ENCODE measurements at regions not wholly inside any gene's neighbourhood (a gene's known extent, or its start where the extent isn't known, plus 50 kb on each side); places are given as distances from the start of the nearest gene placed in this dataset.

GRCh38 chr3:81024560-81024959 lies 736.9 kb downstream of the GBE1 start:
- TF ChIP-seq EZH2phosphoT487 (IDR thresholded peaks at IDR 0.05; ENCODE audit: borderline replicate concordance, low read depth, low read length) (no peak), CTCF (conservative IDR thresholded peaks at IDR 0.05; ENCODE audit: low read length) (no peak)
- intact Hi-C loops (cut with micrococcal nuclease; ENCODE audit: unreplicated experiment): no loop called here
- Histone ChIP-seq H2AFZ (ENCODE audit: low read length) (no peak overlapping the region), H3K27ac (ENCODE audit: low read depth, low read length, poor library complexity, severe bottlenecking) (no peak overlapping the region), H3K4me3 (ENCODE audit: low read depth, low read length, poor library complexity, severe bottlenecking) (no peak overlapping the region), H3K4me1 (ENCODE audit: insufficient read depth, low read length, poor library complexity, severe bottlenecking) (no peaks in the 10 kb centered on the region), H4K20me1 (ENCODE audit: insufficient read depth, low read length) (no peaks in the 10 kb centered on the region), H3K9me3 (ENCODE audit: low read length) (no peaks in the 10 kb centered on the region), H3K9me2 (ENCODE audit: insufficient read depth, low read length) (no peaks in the 10 kb centered on the region), H3K4me2 (ENCODE audit: low read length) (no peak overlapping the region), H3K79me2 (ENCODE audit: insufficient read depth, low read depth, low read length) (no peaks in the 10 kb centered on the region), H3K36me3 (ENCODE audit: insufficient read depth, low read length) (no peaks in the 10 kb centered on the region)
- CTCF ChIA-PET (ENCODE audit: unreplicated experiment): no interaction called here
- no TSS peak for BruUV-seq (replicated peaks)
- POLR2A ChIA-PET: interaction anchor here (0.6 to 0.8 kb wide), 3 partner anchors 19 to 39 kb away, joined by 3 read pairs; no protein-coding TSS in a partner anchor
- no peak for DNase-seq (ENCODE audit: low spot score)

GRCh38 chr3:81022339-81022738 lies 739.1 kb downstream of the GBE1 start:
- no peak overlapping the region for H3K4me2 ChIP-seq (ENCODE audit: low read length)
- intact Hi-C loops (cut with micrococcal nuclease; ENCODE audit: unreplicated experiment): no loop called here
- no peaks in the 10 kb centered on the region for H3K9me2 ChIP-seq (ENCODE audit: insufficient read depth, low read length)
- DNase-seq (ENCODE audit: low spot score): no peak
- no TSS peak for BruUV-seq (replicated peaks)
- H3K79me2 ChIP-seq (ENCODE audit: insufficient read depth, low read depth, low read length): no peaks in the 10 kb centered on the region
- H3K4me3 ChIP-seq (ENCODE audit: low read depth, low read length, poor library complexity, severe bottlenecking): no peak overlapping the region
- no peak overlapping the region for H3K27ac ChIP-seq (ENCODE audit: low read depth, low read length, poor library complexity, severe bottlenecking)
- H2AFZ ChIP-seq (ENCODE audit: low read length): no peak overlapping the region
- TF ChIP-seq CTCF (conservative IDR thresholded peaks at IDR 0.05; ENCODE audit: low read length): no peak
- no peaks in the 10 kb centered on the region for H3K36me3 ChIP-seq (ENCODE audit: insufficient read depth, low read length)
- H3K4me1 ChIP-seq (ENCODE audit: insufficient read depth, low read length, poor library complexity, severe bottlenecking): no peaks in the 10 kb centered on the region
- ChIA-PET POLR2A (no interaction called here), CTCF (ENCODE audit: unreplicated experiment) (no interaction called here)
- no peaks in the 10 kb centered on the region for H4K20me1 ChIP-seq (ENCODE audit: insufficient read depth, low read length)
- H3K9me3 ChIP-seq (ENCODE audit: low read length): no peaks in the 10 kb centered on the region

GRCh38 chr3:81013360-81013759 lies 748.1 kb downstream of the GBE1 start:
- Histone ChIP-seq H3K4me1 (ENCODE audit: insufficient read depth, low read length, poor library complexity, severe bottlenecking) (no peaks in the 10 kb centered on the region), H4K20me1 (ENCODE audit: insufficient read depth, low read length) (no peaks in the 10 kb centered on the region), H3K9me2 (ENCODE audit: insufficient read depth, low read length) (no peaks in the 10 kb centered on the region), H3K79me2 (ENCODE audit: insufficient read depth, low read depth, low read length) (no peaks in the 10 kb centered on the region), H3K27ac (ENCODE audit: low read depth, low read length, poor library complexity, severe bottlenecking) (no peak overlapping the region), H3K9me3 (ENCODE audit: low read length) (no peaks in the 10 kb centered on the region), H2AFZ (ENCODE audit: low read length) (no peak overlapping the region), H3K4me2 (ENCODE audit: low read length) (no peak overlapping the region), H3K4me3 (ENCODE audit: low read depth, low read length, poor library complexity, severe bottlenecking) (no peak overlapping the region), H3K36me3 (ENCODE audit: insufficient read depth, low read length) (no peaks in the 10 kb centered on the region)
- ChIA-PET CTCF (ENCODE audit: unreplicated experiment) (no interaction called here), POLR2A (no interaction called here)
- BruUV-seq (replicated peaks): no TSS peak
- no peak for DNase-seq (ENCODE audit: low spot score)
- intact Hi-C loops (cut with micrococcal nuclease; ENCODE audit: unreplicated experiment): no loop called here
- TF ChIP-seq CTCF (conservative IDR thresholded peaks at IDR 0.05; ENCODE audit: low read length) (no peak), EZH2phosphoT487 (IDR thresholded peaks at IDR 0.05; ENCODE audit: borderline replicate concordance, low read depth, low read length) (no peak)
